ENCODE measurements at regions not wholly inside any gene's neighbourhood (a gene's known extent, or its start where the extent isn't known, plus 50 kb on each side); places are given as distances from the start of the nearest gene placed in this dataset.

DNA sequence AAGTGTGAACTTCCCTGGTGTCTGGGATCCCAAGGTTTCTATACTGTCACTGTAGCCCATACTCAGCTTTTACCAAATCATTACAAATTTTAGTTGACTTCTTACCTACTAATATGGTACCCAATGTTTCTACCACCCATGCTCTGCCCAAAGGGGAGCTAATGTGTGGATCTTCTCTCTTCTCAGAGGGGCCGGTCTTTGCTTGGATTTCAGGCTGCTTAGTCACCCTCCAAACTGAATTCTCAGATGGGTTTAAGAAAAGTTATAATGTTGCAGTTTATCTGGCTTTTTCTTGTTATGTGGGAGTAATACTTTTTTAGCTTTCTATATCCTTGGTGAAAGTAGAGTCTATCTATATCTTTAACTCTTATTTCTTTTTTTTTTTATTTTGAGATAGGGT, 67.1 kb upstream of the AKAP13 start:
- TF ChIP-seq, protein P1, sequence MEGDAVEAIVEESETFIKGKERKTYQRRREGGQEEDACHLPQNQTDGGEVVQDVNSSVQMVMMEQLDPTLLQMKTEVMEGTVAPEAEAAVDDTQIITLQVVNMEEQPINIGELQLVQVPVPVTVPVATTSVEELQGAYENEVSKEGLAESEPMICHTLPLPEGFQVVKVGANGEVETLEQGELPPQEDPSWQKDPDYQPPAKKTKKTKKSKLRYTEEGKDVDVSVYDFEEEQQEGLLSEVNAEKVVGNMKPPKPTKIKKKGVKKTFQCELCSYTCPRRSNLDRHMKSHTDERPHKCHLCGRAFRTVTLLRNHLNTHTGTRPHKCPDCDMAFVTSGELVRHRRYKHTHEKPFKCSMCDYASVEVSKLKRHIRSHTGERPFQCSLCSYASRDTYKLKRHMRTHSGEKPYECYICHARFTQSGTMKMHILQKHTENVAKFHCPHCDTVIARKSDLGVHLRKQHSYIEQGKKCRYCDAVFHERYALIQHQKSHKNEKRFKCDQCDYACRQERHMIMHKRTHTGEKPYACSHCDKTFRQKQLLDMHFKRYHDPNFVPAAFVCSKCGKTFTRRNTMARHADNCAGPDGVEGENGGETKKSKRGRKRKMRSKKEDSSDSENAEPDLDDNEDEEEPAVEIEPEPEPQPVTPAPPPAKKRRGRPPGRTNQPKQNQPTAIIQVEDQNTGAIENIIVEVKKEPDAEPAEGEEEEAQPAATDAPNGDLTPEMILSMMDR (conservative IDR thresholded peaks at IDR 0.05): no peak
- no peak for TF ChIP-seq ZFX (IDR thresholded peaks at IDR 0.05)

All from C4-2B (cell line).